ENCODE measurements at regions not wholly inside any gene's neighbourhood (a gene's known extent, or its start where the extent isn't known, plus 50 kb on each side); places are given as distances from the start of the nearest gene placed in this dataset.

DNA sequence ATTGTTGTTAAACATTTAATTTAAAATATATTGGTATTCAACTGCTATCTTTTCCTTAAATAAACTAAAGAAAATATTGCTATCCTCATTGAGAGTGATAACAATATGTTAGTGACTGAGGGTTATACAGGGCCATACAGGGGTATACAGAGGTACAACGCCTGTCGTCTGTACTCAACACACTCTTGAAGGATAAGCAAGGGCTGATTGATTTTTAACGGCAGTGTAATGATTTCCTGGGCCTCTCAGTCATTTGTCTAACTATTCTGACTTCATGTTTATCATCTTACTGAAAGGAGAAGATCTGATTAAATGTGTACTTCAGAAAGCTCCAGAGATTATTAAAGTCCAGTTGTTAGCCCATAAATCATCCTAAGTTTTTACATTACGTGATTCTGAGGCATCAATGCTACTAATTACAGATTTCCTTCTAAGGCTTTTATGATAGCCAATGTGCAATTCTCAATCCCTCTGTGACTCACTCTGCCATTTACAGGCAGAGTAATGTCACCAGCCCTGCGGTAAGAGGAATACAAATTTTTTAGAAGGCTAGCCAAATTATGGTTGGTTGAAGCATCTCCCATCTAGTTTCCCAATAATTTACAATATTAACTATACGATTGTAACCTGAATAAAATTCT, 893.0 kb upstream of the CHAC2 start:
- TF ChIP-seq MAZ (IDR thresholded peaks at IDR 0.05; ENCODE audit: borderline replicate concordance, low read depth, low read length): no peak
- no peak for TF ChIP-seq RARB (CRISPR knock-in tag; IDR thresholded peaks at IDR 0.05)
- TF ChIP-seq, protein P1, sequence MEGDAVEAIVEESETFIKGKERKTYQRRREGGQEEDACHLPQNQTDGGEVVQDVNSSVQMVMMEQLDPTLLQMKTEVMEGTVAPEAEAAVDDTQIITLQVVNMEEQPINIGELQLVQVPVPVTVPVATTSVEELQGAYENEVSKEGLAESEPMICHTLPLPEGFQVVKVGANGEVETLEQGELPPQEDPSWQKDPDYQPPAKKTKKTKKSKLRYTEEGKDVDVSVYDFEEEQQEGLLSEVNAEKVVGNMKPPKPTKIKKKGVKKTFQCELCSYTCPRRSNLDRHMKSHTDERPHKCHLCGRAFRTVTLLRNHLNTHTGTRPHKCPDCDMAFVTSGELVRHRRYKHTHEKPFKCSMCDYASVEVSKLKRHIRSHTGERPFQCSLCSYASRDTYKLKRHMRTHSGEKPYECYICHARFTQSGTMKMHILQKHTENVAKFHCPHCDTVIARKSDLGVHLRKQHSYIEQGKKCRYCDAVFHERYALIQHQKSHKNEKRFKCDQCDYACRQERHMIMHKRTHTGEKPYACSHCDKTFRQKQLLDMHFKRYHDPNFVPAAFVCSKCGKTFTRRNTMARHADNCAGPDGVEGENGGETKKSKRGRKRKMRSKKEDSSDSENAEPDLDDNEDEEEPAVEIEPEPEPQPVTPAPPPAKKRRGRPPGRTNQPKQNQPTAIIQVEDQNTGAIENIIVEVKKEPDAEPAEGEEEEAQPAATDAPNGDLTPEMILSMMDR (IDR thresholded peaks at IDR 0.05): no peak
- TF ChIP-seq, protein P2, sequence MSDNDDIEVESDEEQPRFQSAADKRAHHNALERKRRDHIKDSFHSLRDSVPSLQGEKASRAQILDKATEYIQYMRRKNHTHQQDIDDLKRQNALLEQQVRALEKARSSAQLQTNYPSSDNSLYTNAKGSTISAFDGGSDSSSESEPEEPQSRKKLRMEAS (IDR thresholded peaks at IDR 0.05): no peak
- TF ChIP-seq, protein P3, sequence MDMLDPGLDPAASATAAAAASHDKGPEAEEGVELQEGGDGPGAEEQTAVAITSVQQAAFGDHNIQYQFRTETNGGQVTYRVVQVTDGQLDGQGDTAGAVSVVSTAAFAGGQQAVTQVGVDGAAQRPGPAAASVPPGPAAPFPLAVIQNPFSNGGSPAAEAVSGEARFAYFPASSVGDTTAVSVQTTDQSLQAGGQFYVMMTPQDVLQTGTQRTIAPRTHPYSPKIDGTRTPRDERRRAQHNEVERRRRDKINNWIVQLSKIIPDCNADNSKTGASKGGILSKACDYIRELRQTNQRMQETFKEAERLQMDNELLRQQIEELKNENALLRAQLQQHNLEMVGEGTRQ (IDR thresholded peaks at IDR 0.05): no peak
- no peak for TF ChIP-seq EP300 (IDR thresholded peaks at IDR 0.05)
- TF ChIP-seq, protein P4, sequence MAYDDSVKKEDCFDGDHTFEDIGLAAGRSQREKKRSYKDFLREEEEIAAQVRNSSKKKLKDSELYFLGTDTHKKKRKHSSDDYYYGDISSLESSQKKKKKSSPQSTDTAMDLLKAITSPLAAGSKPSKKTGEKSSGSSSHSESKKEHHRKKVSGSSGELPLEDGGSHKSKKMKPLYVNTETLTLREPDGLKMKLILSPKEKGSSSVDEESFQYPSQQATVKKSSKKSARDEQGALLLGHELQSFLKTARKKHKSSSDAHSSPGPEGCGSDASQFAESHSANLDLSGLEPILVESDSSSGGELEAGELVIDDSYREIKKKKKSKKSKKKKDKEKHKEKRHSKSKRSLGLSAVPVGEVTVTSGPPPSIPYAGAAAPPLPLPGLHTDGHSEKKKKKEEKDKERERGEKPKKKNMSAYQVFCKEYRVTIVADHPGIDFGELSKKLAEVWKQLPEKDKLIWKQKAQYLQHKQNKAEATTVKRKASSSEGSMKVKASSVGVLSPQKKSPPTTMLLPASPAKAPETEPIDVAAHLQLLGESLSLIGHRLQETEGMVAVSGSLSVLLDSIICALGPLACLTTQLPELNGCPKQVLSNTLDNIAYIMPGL (CRISPR knock-in tag; IDR thresholded peaks at IDR 0.05; ENCODE audit: borderline replicate concordance): no peak
- TF ChIP-seq ESRRA (IDR thresholded peaks at IDR 0.05; ENCODE audit: borderline replicate concordance, low read length): no peak
- TF ChIP-seq, protein P5, sequence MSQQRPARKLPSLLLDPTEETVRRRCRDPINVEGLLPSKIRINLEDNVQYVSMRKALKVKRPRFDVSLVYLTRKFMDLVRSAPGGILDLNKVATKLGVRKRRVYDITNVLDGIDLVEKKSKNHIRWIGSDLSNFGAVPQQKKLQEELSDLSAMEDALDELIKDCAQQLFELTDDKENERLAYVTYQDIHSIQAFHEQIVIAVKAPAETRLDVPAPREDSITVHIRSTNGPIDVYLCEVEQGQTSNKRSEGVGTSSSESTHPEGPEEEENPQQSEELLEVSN (IDR thresholded peaks at IDR 0.05; ENCODE audit: borderline replicate concordance, low read depth): no peak
- no peak for TF ChIP-seq SMC3 (IDR thresholded peaks at IDR 0.05)

Measured in A549 (cell line).